H1 (cell line): ENCODE measurements at regions not wholly inside any gene's neighbourhood (a gene's known extent, or its start where the extent isn't known, plus 50 kb on each side); places are given as distances from the start of the nearest gene placed in this dataset.

Source experiments
- RBBP5 ChIP-seq: IDR thresholded peaks from 2 replicates; pipeline ENCODE4 v1.7.1; 2012; ENCODE audit warnings: low read depth, mild to moderate bottlenecking, inconsistent platforms, low read length, moderate library complexity, borderline replicate concordance
- TF ChIP-seq, protein P1 (sequence below): IDR thresholded peaks from 2 replicates; pipeline ENCODE4 v1.6.1; 2011; ENCODE audit warnings: low read length, improper control_type of control experiment
- TF ChIP-seq, protein P2 (sequence below), 3 experiments: IDR thresholded peaks; 1 replicate in 2 of 3; 2 replicates in 1 of 3; pipeline versions ENCODE4 v1.5.1 to v1.6.1; 2011; ENCODE audit warnings: low read length in 3 of 3, mild to moderate bottlenecking in 3 of 3, inconsistent platforms in 2 of 3, low read depth in 1 of 3, moderate library complexity in 1 of 3; ENCODE audit not compliant: insufficient read depth in 1 of 3; ENCODE audit errors: control extremely low read depth in 1 of 3

DNA sequence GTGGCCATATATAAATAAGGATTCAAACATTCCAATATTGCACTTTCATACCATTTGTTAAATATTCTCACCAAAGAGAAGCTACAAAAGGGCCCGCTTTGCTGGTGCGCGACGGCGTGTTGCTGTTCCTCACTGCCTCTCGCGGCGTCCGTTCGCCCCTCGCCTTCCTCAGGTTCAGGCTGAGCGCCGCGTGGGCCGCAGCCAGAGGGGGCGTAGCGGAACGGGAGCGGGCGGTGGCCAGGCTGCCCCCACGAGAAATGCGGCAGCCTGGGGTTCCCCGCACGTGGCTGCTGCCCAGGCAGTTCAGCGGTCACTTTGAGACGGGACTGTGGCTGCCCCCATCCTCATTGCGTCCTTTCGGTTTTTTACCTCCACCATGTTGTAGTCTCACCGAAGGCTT, 67.3 kb upstream of the VWDE start (continued):
- TF ChIP-seq, protein P1, sequence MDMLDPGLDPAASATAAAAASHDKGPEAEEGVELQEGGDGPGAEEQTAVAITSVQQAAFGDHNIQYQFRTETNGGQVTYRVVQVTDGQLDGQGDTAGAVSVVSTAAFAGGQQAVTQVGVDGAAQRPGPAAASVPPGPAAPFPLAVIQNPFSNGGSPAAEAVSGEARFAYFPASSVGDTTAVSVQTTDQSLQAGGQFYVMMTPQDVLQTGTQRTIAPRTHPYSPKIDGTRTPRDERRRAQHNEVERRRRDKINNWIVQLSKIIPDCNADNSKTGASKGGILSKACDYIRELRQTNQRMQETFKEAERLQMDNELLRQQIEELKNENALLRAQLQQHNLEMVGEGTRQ, result no peak
- TF ChIP-seq, protein P2, sequence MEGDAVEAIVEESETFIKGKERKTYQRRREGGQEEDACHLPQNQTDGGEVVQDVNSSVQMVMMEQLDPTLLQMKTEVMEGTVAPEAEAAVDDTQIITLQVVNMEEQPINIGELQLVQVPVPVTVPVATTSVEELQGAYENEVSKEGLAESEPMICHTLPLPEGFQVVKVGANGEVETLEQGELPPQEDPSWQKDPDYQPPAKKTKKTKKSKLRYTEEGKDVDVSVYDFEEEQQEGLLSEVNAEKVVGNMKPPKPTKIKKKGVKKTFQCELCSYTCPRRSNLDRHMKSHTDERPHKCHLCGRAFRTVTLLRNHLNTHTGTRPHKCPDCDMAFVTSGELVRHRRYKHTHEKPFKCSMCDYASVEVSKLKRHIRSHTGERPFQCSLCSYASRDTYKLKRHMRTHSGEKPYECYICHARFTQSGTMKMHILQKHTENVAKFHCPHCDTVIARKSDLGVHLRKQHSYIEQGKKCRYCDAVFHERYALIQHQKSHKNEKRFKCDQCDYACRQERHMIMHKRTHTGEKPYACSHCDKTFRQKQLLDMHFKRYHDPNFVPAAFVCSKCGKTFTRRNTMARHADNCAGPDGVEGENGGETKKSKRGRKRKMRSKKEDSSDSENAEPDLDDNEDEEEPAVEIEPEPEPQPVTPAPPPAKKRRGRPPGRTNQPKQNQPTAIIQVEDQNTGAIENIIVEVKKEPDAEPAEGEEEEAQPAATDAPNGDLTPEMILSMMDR (IDR thresholded peaks at IDR 0.05; ENCODE audit: control extremely low read depth in 1 of 3, insufficient read depth in 1 of 3, low read depth in 1 of 3, low read length in 3 of 3), result no peak
- TF ChIP-seq RBBP5, result no peak
- TF ChIP-seq, all 59 proteins: peak for 0
